Gastroesophageal sphincter (tissue), 4 donors: ENCODE measurements at regions not wholly inside any gene's neighbourhood (a gene's known extent, or its start where the extent isn't known, plus 50 kb on each side); places are given as distances from the start of the nearest gene placed in this dataset.
A peak's percentile ranks its signal among the peaks of the same experiment; 100 is the strongest.

ENCODE experiments used
- ATAC-seq: fragments of 150-250 bp; one replicate; pipeline ENCODE4 v1.9.1; 2016; ENCODE audit warnings: mild to moderate bottlenecking, moderate library complexity
- H3K27ac ChIP-seq, 4 donors: fragments of 200-600 bp; sonication (generic) in 3 of 4; 1 replicate in 3 of 4; 2 replicates in 1 of 4; pipeline ENCODE4 v1.5.1; 2016 to 2019
- H3K27me3 ChIP-seq: fragments of 200-600 bp; sonication (generic); one replicate; pipeline ENCODE4 v1.5.1; 2019
- H3K36me3 ChIP-seq, 2 donors: fragments of 200-600 bp; sonication (generic); one replicate each; pipeline ENCODE4 v1.5.1; 2019; ENCODE audit warnings: control low read depth in 1 of 2
- H3K4me1 ChIP-seq, 3 donors: fragments of 200-600 bp; sonication (generic); 1 replicate in 2 of 3; 2 replicates in 1 of 3; pipeline ENCODE4 v1.5.1; 2016 to 2019; ENCODE audit warnings: control low read depth in 2 of 3
- H3K4me3 ChIP-seq, 2 donors: fragments of 200-600 bp; sonication (generic); one replicate each; pipeline ENCODE4 v1.5.1; 2019; ENCODE audit warnings: mild to moderate bottlenecking in 1 of 2, moderate library complexity in 1 of 2
- H3K9me3 ChIP-seq, 3 donors: fragments of 200-600 bp; sonication (generic); one replicate each; pipeline ENCODE4 v1.5.1; 2017 to 2019; ENCODE audit warnings: control low read depth in 2 of 3
- CTCF ChIP-seq, 4 experiments: fragments of 200-600 bp in 2 of 4; fragments of 450-650 bp in 2 of 4; sonication (generic) in 1 of 4; IDR thresholded peaks; one replicate each; pipeline ENCODE4 v1.5.1; 2017 to 2019; ENCODE audit warnings: antibody characterized with exemption in 4 of 4, mild to moderate bottlenecking in 2 of 4, moderate library complexity in 2 of 4
- EP300 ChIP-seq: sonication (generic); formaldehyde crosslinking; IDR thresholded peaks from one replicate; pipeline ENCODE4 v1.6.1; 2017; ENCODE audit warnings: antibody characterized with exemption, mild to moderate bottlenecking
- POLR2A ChIP-seq, 2 donors: fragments of 450-650 bp; IDR thresholded peaks; one replicate each; pipeline ENCODE4 v1.6.1; 2017; ENCODE audit warnings: antibody characterized with exemption in 2 of 2, mild to moderate bottlenecking in 2 of 2, moderate library complexity in 1 of 2
- POLR2AphosphoS5 ChIP-seq: sonication (generic); formaldehyde crosslinking; IDR thresholded peaks from one replicate; pipeline ENCODE4 v1.6.1; 2017; ENCODE audit warnings: antibody characterized with exemption
- WGBS, 2 donors: methylation state at CpG; one replicate each; pipeline ENCODE4 v1.1.5; 2018; ENCODE audit warnings: low coverage in 1 of 2; 5-methylcytosine and 5-hydroxymethylcytosine counted together

- peaks cover 0 to 10% (median 0%) of the 10 kb centered on the region in 3 donors for H3K4me1 ChIP-seq
- 54 to 74% methylated on average over 1 to 3 of the region's 3 CpGs for WGBS, 2 donors
- ATAC-seq = no peak
- no peak for TF ChIP-seq POLR2A (IDR thresholded peaks at IDR 0.05)
- TF ChIP-seq EP300 = no peak
- no peak for TF ChIP-seq CTCF (IDR thresholded peaks at IDR 0.05)
- no peak for TF ChIP-seq POLR2AphosphoS5
- H3K27ac ChIP-seq = no peak overlapping the region
- H3K36me3 ChIP-seq = no peaks in the 10 kb centered on the region
- no peak overlapping the region for H3K4me3 ChIP-seq
- H3K27me3 ChIP-seq = no peaks in the 10 kb centered on the region
- no peaks in the 10 kb centered on the region for H3K9me3 ChIP-seq
These were observed 348.1 kb downstream of the TFEC start for GRCh38 chr7:115682507-115682906.

DNA sequence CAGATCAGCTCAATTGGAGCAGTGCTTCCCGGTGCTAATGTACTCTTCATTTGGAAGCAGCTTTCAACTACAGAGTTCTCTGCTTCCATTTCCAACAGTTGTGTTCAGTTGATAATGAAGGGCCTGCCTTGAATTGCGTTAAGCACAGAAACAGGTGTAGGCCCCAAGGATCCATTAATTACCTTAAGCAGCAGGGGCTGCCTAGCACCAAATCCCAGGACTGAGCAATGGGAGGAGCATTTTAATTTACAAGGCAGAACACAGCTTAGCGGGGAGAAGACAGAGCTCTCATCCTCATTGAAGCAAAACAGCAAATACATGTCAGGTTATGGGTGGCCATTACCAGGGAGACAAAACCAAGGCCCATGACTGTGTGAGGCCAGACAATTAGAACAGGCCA is 349.6 kb downstream of the TFEC start:
- Histone ChIP-seq H3K4me1 (peaks cover 0 to 19% (median 0%) of the 10 kb centered on the region in 3 donors), H3K9me3 (no peaks in the 10 kb centered on the region), H3K36me3 (no peaks in the 10 kb centered on the region), H3K27ac (no peak overlapping the region), H3K27me3 (no peaks in the 10 kb centered on the region), H3K4me3 (no peak overlapping the region)
- TF ChIP-seq CTCF (IDR thresholded peaks at IDR 0.05) (no peak), POLR2A (IDR thresholded peaks at IDR 0.05) (no peak), EP300 (no peak), POLR2AphosphoS5 (no peak)
- 93 to 100% methylated on average over 1 to 2 of the region's 3 CpGs for WGBS, 2 donors
- ATAC-seq = no peak

- no peak for TF ChIP-seq EP300
- peak in 2 of 4 experiments; percentile 15 to 36 for TF ChIP-seq CTCF (IDR thresholded peaks at IDR 0.05)
- WGBS, 2 donors = 27 to 50% methylated on average over 1 to 2 of the region's 2 CpGs
- H3K27ac ChIP-seq = no peak overlapping the region
- H3K9me3 ChIP-seq = no peaks in the 10 kb centered on the region
- ATAC-seq = no peak
- no peaks in the 10 kb centered on the region for H3K36me3 ChIP-seq
- H3K4me3 ChIP-seq = no peak overlapping the region
- no peaks in the 10 kb centered on the region for H3K27me3 ChIP-seq
- peaks cover 0 to 19% (median 0%) of the 10 kb centered on the region in 3 donors for H3K4me1 ChIP-seq
These were observed 350.6 kb downstream of the TFEC start for GRCh38 chr7:115679976-115680375.

DNA sequence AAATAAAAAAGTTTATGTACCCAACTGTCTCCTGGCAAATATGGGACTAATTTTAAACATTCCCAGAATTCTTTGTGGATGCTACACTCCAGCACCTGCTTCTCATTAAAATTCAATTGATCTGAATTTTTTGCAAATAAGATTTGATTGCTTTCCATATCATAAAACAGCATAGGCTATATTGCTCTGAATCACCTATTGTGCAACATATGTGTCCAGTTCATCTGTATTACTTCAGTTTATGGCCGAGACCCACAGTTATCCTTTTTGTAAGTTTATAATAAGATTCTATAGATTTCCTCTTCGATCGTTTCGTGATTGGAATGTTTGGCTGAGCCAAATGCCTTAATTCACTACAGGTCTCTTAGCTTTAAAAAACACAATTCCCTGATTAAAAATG is 351.1 kb downstream of the TFEC start:
- peaks cover 0 to 19% (median 0%) of the 10 kb centered on the region in 3 donors for H3K4me1 ChIP-seq
- H3K9me3 ChIP-seq = no peaks in the 10 kb centered on the region
- no peak overlapping the region for H3K4me3 ChIP-seq
- H3K36me3 ChIP-seq = no peaks in the 10 kb centered on the region
- TF ChIP-seq POLR2AphosphoS5 = no peak
- TF ChIP-seq POLR2A (IDR thresholded peaks at IDR 0.05) = no peak
- TF ChIP-seq CTCF (IDR thresholded peaks at IDR 0.05) = no peak
- no peak for TF ChIP-seq EP300
- ATAC-seq = no peak
- WGBS, 2 donors = 92 to 94% methylated on average over 4 of the region's 4 CpGs
- no peak overlapping the region for H3K27ac ChIP-seq
- H3K27me3 ChIP-seq = no peaks in the 10 kb centered on the region

DNA sequence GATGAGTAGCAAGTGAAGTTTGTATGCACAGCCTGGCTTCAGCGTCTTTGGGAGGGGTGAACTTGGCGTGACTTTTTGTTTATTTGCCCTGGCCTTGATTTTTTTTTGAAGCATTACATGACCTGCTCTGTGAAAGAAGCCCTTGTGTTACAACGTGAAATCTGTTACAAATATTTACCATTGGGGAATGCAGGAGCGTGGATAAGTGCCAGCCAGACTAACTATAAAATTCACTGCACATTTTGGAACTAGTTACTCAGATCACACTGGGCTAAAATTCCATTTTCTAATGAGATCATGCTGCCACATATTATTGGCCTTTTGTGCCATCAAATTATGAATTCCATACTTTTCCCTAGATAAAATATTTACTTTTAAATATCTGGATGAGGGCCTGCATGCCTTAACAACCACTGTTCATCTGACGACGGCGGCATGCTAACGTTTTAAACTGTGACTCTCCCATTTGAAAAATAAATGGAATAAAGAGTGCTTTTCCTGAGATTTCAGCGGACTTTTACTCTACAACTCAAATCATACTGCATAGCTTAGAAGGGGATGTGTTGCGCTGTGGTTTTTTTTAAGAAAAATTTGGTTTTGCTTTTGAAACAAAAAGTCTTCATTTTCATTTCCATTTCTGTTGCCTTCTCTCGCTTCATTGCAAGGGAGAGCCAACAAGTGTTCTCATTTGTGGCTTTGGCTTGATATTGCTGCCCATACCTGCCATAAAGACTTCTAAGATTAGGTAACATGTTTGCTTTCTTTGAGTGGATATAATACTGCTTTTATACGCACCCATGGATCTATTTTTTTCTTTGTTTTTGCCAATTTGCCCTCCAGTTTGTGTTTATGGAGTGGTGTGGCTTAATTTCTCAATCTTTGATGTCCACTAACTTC is 352.2 kb downstream of the TFEC start:
- WGBS, 2 donors = 35 to 50% methylated on average over 12 of the region's 12 CpGs
- Histone ChIP-seq H3K4me1 (peaks cover 0 to 19% (median 0%) of the 10 kb centered on the region in 3 donors), H3K4me3 (no peak overlapping the region), H3K9me3 (no peaks in the 10 kb centered on the region), H3K27me3 (no peaks in the 10 kb centered on the region), H3K27ac (no peak overlapping the region), H3K36me3 (no peaks in the 10 kb centered on the region)
- ATAC-seq = no peak
- TF ChIP-seq EP300 = no peak
- TF ChIP-seq CTCF (IDR thresholded peaks at IDR 0.05) = no peak
- TF ChIP-seq POLR2AphosphoS5 = no peak
- no peak for TF ChIP-seq POLR2A (IDR thresholded peaks at IDR 0.05)
